ENCODE measurements at regions not wholly inside any gene's neighbourhood (a gene's known extent, or its start where the extent isn't known, plus 50 kb on each side); places are given as distances from the start of the nearest gene placed in this dataset.

DNA sequence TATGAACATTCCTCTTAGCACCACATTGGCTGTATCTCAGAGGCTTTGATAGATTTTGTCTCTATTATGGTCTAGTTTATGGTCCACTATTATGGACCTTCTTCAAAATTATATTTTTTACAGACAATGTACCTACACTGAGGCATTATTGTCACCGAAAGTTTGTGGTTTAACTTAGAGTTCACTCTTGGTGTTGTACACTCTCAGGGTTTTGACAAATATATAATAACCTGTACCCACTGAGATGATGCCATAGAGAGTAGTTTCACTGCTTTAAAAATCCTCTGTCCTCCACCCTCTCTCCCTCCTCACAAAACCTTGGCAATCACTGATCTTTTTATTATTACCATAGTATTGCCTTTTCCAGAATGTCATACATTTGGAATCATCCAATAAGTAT is 528.2 kb downstream of the SLC6A15 start:
- TF ChIP-seq, protein P1, sequence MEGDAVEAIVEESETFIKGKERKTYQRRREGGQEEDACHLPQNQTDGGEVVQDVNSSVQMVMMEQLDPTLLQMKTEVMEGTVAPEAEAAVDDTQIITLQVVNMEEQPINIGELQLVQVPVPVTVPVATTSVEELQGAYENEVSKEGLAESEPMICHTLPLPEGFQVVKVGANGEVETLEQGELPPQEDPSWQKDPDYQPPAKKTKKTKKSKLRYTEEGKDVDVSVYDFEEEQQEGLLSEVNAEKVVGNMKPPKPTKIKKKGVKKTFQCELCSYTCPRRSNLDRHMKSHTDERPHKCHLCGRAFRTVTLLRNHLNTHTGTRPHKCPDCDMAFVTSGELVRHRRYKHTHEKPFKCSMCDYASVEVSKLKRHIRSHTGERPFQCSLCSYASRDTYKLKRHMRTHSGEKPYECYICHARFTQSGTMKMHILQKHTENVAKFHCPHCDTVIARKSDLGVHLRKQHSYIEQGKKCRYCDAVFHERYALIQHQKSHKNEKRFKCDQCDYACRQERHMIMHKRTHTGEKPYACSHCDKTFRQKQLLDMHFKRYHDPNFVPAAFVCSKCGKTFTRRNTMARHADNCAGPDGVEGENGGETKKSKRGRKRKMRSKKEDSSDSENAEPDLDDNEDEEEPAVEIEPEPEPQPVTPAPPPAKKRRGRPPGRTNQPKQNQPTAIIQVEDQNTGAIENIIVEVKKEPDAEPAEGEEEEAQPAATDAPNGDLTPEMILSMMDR (IDR thresholded peaks at IDR 0.05): no peak
- TF ChIP-seq POLR2A (IDR thresholded peaks at IDR 0.05): no peak
